GM12878 (cell line): ENCODE measurements at regions not wholly inside any gene's neighbourhood (a gene's known extent, or its start where the extent isn't known, plus 50 kb on each side); places are given as distances from the start of the nearest gene placed in this dataset.

Source experiments
- EZH2 ChIP-seq: IDR thresholded peaks from 2 replicates; pipeline ENCODE4 v1.6.1; 2012; ENCODE audit warnings: low read depth, mild to moderate bottlenecking, control low read depth, inconsistent platforms, low read length, borderline replicate concordance; ENCODE audit not compliant: control insufficient read depth
- SMC3 ChIP-seq: IDR thresholded peaks from 2 replicates; pipeline ENCODE4 v1.6.1; 2011; ENCODE audit warnings: low read length, improper control_type of control experiment, borderline replicate concordance

- TF ChIP-seq SMC3 (no peak), EZH2 (no peak)
Observed at GRCh38 chr2:216557820-216558219, 59.2 kb downstream of the RPL37A start.
